ENCODE measurements at regions not wholly inside any gene's neighbourhood (a gene's known extent, or its start where the extent isn't known, plus 50 kb on each side); places are given as distances from the start of the nearest gene placed in this dataset.

DNA sequence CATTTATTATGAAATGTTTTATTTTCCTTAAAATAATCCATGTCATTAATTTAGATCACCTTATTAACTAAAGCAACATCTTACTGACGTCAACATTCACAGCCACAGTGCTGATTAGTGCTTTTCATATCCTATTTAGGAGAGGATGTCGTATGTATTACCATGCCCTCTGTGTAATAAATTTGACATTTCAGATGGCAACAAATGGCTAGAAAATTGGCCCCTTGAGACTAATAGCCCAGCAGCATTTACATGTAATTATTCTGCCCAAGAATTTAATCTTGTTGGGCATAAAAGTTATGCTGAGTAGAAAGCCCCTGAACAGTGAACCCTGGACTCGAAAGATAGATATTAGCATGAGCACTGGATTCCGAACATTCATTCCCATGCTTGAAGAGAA is 391.2 kb downstream of the PRELID2 start:
- no peak for TF ChIP-seq POLR2A (IDR thresholded peaks at IDR 0.05)
- TF ChIP-seq, protein P1, sequence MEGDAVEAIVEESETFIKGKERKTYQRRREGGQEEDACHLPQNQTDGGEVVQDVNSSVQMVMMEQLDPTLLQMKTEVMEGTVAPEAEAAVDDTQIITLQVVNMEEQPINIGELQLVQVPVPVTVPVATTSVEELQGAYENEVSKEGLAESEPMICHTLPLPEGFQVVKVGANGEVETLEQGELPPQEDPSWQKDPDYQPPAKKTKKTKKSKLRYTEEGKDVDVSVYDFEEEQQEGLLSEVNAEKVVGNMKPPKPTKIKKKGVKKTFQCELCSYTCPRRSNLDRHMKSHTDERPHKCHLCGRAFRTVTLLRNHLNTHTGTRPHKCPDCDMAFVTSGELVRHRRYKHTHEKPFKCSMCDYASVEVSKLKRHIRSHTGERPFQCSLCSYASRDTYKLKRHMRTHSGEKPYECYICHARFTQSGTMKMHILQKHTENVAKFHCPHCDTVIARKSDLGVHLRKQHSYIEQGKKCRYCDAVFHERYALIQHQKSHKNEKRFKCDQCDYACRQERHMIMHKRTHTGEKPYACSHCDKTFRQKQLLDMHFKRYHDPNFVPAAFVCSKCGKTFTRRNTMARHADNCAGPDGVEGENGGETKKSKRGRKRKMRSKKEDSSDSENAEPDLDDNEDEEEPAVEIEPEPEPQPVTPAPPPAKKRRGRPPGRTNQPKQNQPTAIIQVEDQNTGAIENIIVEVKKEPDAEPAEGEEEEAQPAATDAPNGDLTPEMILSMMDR (IDR thresholded peaks at IDR 0.05): no peak

Measured in esophagus squamous epithelium (tissue), 4 donors.